Omental fat pad (tissue), 3 donors: ENCODE measurements at regions not wholly inside any gene's neighbourhood (a gene's known extent, or its start where the extent isn't known, plus 50 kb on each side); places are given as distances from the start of the nearest gene placed in this dataset.

ENCODE experiments used
- ATAC-seq: fragments of 150-250 bp; one replicate; pipeline ENCODE4 v1.9.1; 2016; ENCODE audit warnings: mild to moderate bottlenecking, moderate library complexity; ENCODE audit not compliant: low FRiP score
- DNase-seq: peaks from one replicate; pipeline ENCODE4 v3.0.0-alpha.2; 2019; ENCODE audit warnings: low spot score
- TF ChIP-seq, protein P1 (sequence below), 3 donors: fragments of 450-650 bp; IDR thresholded peaks; one replicate each; pipeline ENCODE4 v1.5.1; 2016 to 2017; ENCODE audit warnings: antibody characterized with exemption in 3 of 3, mild to moderate bottlenecking in 3 of 3, moderate library complexity in 2 of 3

DNA sequence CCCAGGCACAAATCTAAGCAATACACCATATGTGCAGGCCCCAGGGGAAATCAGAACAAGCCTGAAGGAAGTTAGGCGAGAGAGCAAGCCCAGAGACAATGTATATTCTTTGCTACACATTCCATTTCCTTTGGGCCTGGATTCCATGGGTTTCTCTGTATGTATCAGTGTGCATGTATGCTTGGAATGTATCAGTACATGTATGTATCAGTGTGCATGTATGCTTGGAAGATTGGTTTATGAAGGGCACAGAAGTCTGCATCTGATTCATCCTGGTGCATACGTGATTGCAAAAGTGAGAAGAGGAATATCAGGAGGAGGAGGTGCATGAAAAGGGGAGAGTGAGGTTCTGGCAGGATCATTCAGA, 232.6 kb upstream of the ANKRD55 start:
- DNase-seq, result no peak
- TF ChIP-seq, protein P1, sequence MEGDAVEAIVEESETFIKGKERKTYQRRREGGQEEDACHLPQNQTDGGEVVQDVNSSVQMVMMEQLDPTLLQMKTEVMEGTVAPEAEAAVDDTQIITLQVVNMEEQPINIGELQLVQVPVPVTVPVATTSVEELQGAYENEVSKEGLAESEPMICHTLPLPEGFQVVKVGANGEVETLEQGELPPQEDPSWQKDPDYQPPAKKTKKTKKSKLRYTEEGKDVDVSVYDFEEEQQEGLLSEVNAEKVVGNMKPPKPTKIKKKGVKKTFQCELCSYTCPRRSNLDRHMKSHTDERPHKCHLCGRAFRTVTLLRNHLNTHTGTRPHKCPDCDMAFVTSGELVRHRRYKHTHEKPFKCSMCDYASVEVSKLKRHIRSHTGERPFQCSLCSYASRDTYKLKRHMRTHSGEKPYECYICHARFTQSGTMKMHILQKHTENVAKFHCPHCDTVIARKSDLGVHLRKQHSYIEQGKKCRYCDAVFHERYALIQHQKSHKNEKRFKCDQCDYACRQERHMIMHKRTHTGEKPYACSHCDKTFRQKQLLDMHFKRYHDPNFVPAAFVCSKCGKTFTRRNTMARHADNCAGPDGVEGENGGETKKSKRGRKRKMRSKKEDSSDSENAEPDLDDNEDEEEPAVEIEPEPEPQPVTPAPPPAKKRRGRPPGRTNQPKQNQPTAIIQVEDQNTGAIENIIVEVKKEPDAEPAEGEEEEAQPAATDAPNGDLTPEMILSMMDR (IDR thresholded peaks at IDR 0.05), result no peak
- ATAC-seq, result no peak

- DNase-seq (no peak), ATAC-seq (peak; percentile 18)
- TF ChIP-seq, protein P1 (IDR thresholded peaks at IDR 0.05), result no peak
These were observed 232.0 kb upstream of the ANKRD55 start for GRCh38 chr5:56464935-56465768.

GRCh38 chr5:56463944-56464571, 230.9 kb upstream of the ANKRD55 start:
- DNase-seq (no peak), ATAC-seq (no peak)
- TF ChIP-seq, protein P1 (IDR thresholded peaks at IDR 0.05), result no peak

DNA sequence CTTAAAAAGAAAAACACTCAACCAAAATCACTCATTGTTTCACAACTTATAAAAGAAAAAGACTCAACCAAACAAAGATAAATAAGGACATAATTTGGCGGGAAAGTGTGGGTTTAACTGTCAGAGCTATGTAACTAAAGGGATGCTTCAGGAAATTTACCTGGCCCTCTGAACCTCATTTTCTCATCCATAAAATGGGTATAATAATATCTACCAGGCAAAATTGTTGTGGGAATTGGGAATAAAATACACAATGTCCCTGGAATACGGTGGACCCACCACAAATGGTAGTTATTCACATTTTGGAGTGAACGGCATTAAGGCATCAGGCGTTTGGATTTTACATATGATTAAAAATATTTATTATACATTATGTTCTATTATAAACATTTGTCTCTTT, 228.5 kb upstream of the ANKRD55 start:
- DNase-seq, result no peak
- ATAC-seq, result no peak
- TF ChIP-seq, protein P1 (IDR thresholded peaks at IDR 0.05), result no peak

DNA sequence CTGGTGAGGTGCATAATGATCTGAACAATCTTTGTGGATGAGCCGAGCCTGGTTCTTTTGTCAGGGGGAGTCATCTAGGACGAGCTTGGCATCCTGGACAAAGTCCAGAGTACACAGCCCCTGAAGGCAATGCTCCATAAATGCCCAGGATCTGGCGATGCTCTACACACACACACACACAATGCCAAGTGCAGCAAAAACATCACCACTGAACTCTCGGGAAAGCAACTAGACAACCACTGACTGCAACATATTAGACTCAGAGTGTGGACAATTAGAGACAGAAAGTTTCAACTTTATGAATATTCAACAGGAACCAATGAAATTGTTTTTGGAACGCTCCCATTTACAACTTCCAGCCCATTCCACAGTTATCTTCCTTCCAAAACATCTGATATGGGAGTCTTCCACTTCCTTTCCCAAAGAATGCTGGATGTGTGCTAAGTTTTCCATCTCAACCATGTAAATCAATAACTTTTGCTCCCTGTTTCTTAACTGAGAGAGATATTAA, 227.6 kb upstream of the ANKRD55 start:
- TF ChIP-seq, protein P1 (IDR thresholded peaks at IDR 0.05), result no peak
- ATAC-seq, result no peak
- no peak for DNase-seq

- no peak for ATAC-seq
- no peak for DNase-seq
- TF ChIP-seq, protein P1 (IDR thresholded peaks at IDR 0.05), result no peak
These were observed 227.0 kb upstream of the ANKRD55 start for GRCh38 chr5:56460195-56460546.
